ENCODE measurements at regions not wholly inside any gene's neighbourhood (a gene's known extent, or its start where the extent isn't known, plus 50 kb on each side); places are given as distances from the start of the nearest gene placed in this dataset.

DNA sequence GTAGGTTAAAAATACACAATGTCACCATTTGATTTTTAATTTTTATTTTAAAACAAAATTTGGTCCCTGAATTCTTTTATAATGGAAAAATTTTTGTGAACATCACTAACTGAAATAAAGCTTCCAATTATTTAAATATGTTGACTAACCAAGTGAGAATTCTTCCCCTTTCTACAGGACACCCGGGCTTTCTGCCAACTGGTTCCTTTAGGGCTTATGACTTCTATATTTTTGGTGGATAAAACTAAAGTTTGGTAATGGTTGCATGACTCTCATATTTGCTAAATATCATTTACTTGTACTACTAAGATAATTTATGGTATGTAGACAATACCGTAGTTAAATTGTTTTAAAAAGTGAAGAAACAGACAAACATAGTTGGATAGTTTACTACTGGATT, 291.0 kb upstream of the DOK6 start:
- DNase-seq = no peak

DNA sequence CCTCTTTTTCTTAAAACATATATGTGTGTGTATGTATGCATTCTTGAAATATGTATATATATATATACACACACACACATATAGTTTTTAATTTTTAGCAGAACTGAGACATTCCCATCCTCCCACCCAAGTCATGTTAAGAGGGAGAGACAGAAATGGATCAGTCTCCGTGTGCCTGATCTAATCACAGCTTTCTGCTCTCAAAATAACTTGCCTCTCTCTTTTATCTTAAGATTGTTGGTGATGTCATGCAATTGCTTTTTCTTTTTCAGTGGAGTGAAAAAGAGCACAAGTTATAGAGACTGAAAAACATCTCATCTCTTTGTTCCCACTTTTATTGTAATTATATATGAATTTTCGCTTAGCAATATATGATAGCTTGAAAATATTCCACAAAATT, 279.9 kb upstream of the DOK6 start:
- DNase-seq = no peak

DNA sequence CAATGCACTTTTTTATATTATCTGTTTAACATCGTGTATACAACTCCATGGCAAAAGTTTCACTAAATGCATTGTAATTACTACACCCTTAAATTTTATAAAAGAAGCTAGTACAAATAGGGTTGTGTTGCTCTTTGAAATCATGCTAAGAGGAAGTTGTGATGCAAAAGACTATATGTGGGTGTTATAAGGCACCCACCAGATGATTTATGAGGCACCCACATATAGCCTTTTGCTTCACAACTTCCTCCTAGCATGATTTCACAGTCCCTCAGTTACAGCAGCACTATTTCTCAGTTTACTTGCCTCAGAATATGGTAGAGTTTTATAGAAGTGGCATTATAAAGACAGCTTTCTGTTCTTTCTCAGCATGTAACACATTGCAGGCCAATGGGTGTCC, 277.3 kb upstream of the DOK6 start:
- DNase-seq = no peak

DNA sequence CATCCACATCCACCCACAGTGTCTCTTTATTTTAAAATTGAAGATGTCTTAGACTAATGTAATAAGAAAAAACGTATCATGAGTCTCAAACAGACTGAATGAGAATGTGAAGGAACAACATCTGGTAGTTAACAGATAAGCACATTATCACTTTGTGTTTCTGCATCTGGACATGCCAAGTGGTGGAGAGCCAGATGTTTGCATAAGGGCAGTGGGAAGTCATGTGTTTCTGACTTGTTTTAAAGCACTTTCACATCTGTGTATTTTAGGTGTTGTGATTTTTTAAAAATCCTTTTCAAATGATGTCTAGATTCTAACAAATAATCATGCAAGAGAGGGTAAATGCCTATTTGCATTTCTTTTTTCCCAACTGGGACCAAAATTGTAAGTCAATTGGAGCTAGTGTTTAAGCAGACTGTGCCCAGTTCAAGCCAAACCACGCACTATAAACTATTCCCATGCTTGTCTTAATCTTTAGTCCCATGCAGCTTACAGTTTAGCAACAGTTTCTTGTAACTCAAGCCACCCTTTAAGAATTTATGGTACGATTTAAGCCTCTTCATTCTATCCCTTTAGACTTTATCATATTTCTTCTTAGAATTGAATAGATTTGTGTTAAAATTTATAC, 272.7 kb upstream of the DOK6 start:
- no peak for DNase-seq

DNA sequence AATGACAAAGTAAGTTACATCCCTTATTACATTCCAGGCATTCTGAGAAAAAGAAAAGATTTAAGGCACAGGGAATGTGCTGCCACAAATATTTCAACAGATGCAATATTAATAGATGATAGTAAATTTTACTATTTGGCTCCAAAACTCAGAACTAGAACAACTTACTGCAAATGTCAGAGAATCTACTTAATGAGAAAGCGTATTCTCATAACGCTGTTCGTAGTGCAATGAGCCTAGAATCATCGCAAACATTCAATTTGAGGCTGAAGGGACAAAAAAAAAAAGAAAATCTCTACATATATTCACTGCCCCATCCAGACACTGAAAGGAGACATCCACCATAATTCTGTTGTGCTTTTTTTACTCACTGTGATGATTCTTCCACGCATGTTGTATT, 272.1 kb upstream of the DOK6 start:
- no peak for DNase-seq

DNA sequence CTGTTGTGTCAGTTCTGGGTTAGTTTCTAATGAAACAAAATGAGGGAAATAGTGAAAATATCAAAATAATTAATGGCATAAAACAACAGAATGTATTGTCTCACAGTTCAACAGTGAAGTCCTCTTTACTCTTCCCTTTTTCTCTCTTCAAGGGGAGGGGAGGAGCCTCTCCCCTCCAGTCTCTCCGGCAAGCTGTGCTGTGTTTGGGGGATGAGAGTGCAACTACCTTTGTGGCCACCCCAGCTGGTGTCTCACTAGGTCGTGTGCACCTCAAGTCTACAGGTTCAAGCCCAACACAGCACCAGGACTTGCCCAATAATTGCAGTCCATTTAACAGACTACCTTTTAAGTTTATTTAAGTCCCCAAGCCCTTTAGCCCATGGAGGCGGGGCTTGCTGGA, 271.7 kb upstream of the DOK6 start:
- DNase-seq = no peak

DNA sequence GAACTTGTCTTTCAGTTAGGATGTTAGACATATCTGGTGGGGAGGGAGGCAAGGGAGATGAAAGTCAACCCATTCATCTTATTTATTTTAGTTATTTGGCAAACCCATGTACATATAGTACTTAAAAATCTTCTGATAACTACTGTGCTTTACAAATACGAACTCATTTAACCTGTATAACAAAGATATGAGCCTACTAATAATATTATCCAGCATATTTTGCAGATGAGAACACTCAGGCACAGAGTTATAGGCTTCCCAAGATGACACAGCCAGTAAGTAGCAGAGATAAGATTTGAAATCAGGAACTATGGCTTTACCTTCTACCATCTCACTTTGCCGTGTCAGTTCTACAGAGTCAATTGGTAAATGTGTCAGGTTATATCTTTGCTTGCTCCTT, 262.6 kb upstream of the DOK6 start:
- no peak for DNase-seq

DNA sequence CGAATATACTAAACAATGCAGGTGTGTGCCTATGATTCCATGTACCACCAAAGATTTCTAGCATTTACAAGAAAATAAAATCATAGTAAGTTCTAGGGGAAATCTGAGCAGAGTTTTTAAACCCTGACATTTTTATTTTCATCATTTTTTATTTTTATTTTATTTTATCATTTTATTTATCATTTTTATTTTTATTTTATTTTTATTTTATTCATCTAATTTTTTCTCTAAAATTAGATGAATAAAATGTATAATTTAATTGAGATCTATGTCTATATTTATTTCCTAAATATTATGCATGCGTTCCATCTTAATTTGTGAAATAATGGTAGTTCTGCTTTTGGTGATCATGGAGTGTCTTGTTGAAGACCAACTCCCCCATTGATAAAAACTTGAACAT, 257.6 kb upstream of the DOK6 start:
- no peak for DNase-seq

DNA sequence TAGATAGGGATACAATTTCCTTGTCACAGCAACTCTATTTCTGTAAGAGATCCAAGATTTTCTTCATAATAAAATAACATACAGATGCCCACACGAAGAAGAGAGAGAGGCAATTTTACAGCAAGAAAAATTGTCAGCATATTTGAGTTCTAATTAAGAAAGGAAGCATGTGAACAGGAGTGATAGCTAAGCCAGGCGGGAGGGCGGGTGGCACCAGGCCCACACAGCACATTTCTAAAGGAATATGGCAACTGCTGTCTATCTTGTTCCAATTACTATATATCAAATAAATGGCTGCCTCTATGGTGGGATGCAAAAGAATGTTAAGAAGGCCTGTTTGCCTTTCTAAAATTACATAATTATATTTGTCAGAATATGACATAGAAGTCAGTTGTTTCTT, 248.3 kb upstream of the DOK6 start:
- no peak for DNase-seq

DNA sequence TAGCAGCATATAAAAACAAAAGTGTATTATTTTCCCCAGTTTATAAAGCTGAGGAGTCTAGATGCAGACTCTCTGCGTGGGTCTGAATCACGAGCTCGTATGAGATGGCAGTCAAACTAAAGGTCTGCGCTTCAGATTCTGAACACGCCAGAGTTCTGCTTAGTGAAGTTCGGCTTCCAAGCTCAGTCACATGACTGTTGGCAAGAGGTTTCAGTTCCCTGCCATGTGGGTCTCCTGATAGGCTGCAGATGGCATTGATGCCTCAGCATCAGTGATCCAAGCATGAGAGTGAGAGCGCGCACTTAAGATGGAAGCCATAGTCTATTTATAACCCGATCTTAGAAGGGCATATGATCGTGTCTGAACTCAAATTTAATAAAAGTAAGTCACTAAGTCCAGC, 242.8 kb upstream of the DOK6 start:
- no peak for DNase-seq

DNA sequence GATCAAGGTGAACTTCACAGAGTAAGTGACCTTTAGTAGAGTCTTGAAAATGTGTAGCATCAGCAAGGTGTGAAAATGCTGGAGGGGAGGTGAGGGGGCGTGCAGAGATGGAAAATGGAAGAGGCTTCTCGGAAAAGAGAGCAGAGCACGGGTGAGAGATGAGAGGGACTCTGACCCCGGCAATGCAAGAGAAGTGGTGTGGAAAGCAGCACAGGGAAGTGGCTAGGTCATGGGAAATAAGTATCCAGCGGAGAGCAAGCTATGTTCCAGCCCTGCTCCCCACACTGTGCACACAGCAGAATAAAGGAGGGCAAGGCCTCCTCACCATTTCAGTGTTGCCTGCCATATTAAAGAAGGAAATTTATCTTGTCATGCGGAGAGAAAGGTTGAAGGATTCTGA, 241.7 kb upstream of the DOK6 start:
- DNase-seq = no peak

DNA sequence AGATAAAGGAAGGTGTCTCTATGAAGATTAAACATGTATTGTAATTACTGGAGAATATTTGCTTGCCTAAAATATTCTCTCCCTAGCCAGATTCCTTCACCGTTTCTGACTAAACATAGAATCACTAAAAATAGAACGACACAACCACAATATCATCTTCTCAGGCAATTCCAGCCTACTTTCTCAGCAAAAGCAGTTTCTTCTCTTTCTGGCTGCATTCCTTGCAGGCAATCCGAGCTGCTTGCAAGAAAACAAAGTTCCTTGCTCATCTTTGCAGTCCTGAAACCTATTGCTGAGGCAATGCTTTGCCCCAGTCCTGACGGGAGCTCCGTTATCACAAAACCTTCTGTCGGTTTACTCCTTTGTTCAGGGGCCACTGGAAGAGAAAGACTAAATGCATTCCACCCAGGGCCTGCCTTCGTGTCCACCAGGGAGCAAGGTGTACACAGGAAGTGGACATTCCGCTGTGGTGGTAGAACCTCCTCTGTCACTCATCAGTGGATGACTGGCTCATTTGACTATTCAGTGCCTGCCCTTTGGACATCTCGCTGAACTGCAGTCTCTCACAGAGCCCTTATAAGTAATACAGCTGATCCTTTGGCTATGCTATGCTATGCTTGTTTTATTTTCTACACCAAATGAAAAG, 239.2 kb upstream of the DOK6 start:
- no peak for DNase-seq

DNA sequence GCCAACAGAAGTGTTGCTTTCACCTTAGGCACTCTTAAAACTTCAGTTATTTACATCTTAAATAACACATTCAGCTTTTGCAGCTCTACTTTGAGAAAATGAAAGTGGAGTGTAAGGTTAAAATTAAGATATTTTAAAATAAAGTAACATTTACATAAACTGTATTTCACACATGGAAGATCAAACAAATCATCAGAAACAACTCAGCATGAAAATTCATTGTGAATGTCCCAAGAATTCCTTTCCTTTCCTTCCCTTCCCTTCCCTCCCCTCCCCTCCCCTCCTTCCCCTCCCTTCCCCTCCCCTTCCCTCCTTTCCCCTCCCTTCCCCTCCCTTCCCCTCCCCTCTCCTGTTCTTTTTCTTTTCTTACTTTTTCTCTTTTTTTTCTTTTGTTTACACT, 238.0 kb upstream of the DOK6 start:
- no peak for DNase-seq

DNA sequence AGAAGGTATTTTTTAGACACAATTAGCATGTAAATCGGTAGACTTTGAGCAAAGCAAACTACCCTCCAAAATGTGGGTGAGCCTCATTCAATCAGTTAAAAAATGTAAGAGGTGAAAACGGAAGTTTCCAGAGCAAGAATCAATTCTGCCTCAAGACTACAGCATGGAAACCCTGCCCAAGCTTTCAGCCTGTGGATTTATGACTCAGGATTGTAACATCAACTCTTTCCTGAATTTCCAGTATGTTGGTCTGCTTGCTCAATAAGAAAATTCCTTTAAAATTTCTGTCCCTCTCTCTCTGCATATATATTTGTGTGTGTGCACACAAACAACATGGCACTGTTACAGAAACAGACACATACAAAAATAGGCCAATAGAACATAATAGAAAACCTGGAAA, 228.6 kb upstream of the DOK6 start:
- no peak for DNase-seq

DNA sequence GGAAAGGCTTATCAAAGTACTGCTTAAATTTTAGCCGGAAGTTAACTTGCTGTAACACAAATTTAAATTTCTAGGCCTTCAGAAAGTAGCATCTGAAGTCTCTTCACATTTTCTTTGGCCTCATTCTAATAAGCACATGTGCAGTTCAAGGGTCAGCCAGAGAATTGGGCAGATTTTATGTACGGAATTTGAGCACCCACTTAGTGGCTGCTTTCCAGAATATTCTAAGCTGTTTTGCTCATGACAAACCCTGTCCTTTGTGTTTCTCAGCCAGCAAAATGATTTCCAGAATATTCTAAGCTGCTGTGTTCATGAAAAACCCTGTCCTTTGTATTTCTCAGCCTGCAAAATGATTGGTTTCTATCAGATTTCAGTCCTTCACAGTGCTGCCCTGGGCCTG, 225.0 kb upstream of the DOK6 start:
- no peak for DNase-seq

DNA sequence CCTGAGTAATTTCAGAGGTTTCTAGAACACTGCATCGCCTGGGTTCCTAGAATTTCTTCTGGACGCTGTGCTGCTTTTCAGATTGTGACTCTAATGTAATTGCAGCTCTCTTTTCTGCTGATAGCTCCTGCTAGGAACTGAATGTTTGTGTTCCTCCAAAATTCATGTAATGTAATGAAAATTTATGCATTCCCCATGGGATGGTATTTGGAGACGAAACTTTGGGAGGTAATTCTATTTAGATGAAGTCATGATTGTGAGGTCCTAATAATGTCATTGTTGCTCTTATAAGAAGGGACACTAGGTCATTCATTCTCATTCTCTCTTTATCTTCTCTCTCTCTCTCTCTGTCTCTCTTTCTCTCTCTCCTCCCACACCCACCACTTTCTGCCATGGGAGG, 223.9 kb upstream of the DOK6 start:
- DNase-seq = no peak

DNA sequence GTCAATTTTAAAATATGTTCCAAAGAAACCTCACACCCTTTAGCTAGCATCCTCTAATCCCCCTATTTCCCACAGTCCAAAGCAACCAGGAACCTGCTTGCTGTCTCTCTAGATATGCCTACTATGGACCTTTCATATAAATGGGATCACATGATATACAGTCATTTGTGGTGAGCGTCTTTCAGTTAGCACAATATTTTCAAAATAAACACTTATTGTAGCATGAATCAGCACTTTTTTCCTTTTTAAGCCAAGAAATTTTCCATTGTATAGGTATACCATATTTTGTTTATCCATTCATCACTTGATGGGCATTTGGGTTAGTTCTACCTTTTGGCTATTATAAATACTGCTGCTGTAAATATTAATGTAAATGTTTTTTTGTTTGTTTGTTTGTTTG, 223.0 kb upstream of the DOK6 start:
- DNase-seq = no peak

DNA sequence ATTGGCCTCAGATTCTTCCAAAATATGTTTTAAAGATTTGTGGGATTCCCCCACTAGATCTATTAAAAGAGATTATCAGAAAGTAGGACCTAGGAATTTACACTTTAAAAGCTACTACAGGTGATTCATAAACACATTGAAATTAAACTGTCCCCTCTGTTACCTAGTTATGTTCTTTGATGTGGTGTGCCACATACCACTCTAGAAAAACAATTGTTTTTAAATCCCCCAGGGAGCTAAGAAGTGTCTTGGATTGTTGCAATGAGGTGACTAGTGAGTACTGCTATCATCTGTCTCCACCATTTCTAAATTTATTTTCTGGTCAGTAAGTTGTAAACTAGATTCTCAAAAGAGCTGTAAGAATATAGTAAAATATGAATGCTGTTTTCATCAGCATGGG, 214.5 kb upstream of the DOK6 start:
- DNase-seq = no peak

DNA sequence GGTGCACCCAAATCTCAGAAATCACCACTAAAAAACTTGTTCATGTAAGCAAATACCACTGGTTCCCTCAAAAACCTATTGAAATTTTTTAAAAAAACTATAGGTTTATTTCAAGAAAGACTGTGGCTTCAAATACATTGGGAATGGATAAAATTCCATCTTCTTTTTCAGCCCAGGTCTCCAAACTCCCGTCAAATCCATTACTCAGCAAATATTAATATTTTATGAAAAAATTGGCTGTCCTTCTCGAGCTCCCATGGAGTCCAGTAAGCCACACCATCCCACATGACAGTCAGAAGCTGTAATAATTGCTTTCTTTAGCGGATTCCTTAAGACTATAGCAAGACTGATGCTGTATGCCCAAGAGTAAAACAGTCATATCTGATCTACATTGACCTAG, 204.4 kb upstream of the DOK6 start:
- DNase-seq = no peak

DNA sequence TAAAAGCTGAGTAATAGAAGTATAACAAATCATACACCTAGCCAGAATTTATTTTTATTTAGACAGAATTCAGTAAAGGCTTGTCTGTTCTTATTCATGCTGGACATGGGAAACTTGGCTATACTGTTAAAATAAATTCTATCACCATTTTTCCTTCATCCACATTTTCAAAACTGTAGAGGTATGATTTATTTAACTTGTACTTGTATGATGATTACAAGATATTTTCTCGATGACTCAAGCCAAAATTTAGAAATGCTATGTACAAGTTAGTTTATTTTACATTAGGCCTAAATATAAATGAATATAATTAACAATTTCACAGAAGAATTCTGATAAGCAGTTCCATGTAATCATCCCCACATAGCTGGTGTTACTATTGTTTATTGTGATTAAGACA, 194.8 kb upstream of the DOK6 start:
- no peak for DNase-seq

DNA sequence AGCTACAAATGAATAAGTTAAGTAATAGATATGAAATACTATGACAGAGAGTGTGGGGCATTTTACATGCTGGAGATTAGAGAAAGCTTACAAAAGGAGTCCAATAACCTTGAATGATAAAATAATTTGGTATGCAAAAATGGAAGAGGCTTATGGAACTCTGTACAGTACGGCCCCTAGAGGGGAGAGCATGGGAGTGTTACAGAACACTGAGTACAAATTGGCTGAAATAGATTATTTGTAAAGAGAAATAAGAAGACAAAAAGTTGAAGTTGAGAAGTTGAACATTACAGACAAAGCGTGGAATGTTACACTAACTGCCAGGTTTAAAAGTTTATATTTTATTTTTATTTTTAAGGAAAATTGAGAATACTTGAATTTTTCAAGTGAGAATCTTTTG, 192.1 kb upstream of the DOK6 start:
- DNase-seq = no peak

DNA sequence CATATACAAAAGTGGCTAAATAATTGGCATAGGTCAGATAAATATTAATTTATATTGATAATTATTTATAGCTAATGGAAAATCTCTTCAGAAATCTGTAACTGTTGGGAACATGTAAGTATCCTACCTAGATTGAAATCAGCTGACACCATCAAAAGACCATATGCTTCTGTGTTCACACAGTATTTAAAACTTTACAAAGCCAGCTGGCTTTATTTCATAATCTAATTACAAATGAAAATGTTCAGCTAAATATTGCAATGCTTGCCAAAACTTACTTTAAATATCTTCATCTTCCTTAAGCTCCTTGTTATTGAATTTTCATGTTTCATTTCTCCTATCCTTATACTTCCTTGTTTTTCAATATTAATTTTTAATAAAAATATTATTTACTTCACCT, 190.9 kb upstream of the DOK6 start:
- peak; percentile 17 for DNase-seq

DNA sequence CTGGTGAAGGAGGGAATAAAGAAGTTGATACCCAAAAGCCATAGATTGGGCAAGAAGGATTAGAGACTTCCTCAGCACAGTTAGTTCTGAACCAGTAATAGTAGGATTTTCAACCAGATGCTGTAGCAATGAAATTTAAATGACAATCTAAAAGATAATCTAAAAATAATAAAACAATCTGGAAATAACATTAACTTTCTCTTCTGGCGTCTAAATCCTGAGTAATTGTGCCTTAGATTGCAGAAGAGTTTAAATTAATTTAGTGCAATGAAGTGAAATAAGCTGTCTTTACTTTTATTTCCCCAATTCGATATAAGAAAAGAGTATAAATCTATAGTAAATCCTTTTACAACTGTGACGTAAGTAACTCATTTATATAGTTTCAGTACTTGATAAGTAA, 186.8 kb upstream of the DOK6 start:
- no peak for DNase-seq

DNA sequence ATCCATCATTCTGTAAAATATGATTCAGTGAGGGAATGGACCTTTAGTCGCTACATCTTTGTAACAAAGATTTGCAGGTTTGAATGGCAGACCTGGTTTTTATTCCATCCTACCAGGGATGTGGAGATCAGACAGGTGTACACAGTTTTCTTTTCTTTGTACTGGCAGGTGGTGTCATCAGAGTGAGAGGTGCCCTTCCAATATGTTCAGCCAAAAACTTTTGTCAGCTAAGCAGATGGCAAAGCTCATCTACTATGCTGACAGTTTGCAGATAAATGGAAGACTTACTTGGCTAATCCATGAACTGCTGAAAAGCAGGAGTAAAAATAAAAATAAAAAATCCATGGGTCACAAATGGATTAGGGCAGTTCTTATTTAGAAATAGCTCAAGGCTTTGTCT, 185.5 kb upstream of the DOK6 start:
- DNase-seq = peak; percentile 46

DNA sequence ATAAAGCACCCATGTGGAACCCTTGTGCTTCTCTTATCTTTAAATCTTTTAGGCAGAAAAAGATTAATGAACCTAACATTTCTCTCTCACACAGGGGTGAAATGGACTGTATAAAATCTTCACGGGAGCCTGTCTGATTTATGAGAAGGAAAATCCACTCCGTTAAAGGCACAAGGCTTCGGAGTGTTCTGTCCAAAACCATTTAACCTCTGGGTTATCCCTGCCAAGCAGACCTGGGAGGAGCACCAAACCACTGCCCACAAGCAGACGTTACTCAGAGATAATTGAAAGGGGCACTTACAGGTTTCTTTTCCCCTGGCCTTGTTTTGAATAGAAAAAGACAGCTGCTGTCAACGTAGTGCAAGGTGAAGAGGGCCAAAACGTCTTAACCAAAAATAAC, 184.4 kb upstream of the DOK6 start:
- no peak for DNase-seq

All from NCI-H2171 (cell line).